Sigmoid colon (tissue), 4 donors: ENCODE measurements at regions not wholly inside any gene's neighbourhood (a gene's known extent, or its start where the extent isn't known, plus 50 kb on each side); places are given as distances from the start of the nearest gene placed in this dataset.
"Not testable (repeated sequence)": the region's sequence is repeated elsewhere in the genome, so short reads cannot be mapped to it uniquely, and the experiment has no call there.

ENCODE experiments used
- CTCF ChIP-seq, 4 experiments: fragments of 450-650 bp in 3 of 4; fragments of 200-600 bp in 1 of 4; IDR thresholded peaks; one replicate each; pipeline ENCODE4 v1.5.1; 2016 to 2019; ENCODE audit warnings: antibody characterized with exemption in 4 of 4, mild to moderate bottlenecking in 3 of 4, moderate library complexity in 2 of 4
- EP300 ChIP-seq, 4 donors: sonication (generic); formaldehyde crosslinking; IDR thresholded peaks; one replicate each; pipeline ENCODE4 v1.6.1; 2017; ENCODE audit warnings: antibody characterized with exemption in 4 of 4
- POLR2A ChIP-seq, 2 donors: fragments of 450-650 bp; IDR thresholded peaks; one replicate each; pipeline ENCODE4 v1.6.1; 2016; ENCODE audit warnings: antibody characterized with exemption in 2 of 2, mild to moderate bottlenecking in 2 of 2, moderate library complexity in 2 of 2
- POLR2AphosphoS5 ChIP-seq, 4 donors: sonication (generic); formaldehyde crosslinking; IDR thresholded peaks; one replicate each; pipeline ENCODE4 v1.6.1; 2017; ENCODE audit warnings: antibody characterized with exemption in 4 of 4

GRCh38 chr1:224022249-224022970, 91.5 kb upstream of the FBXO28 start:
- not testable (repeated sequence) for TF ChIP-seq CTCF, POLR2A, EP300, POLR2AphosphoS5 (IDR thresholded peaks at IDR 0.05)
